GM23338 (cell line): ENCODE measurements at regions not wholly inside any gene's neighbourhood (a gene's known extent, or its start where the extent isn't known, plus 50 kb on each side); places are given as distances from the start of the nearest gene placed in this dataset.

ENCODE experiments used
- EZH2phosphoT487 ChIP-seq: fragments of 200-600 bp; sonication (generic); IDR thresholded peaks from one replicate; pipeline ENCODE4 v1.8.1; 2018; ENCODE audit warnings: antibody characterized with exemption; ENCODE audit not compliant: unreplicated experiment
- TF ChIP-seq, protein P1 (sequence below): IDR thresholded peaks from one replicate; pipeline ENCODE4 v1.6.1; 2018; ENCODE audit warnings: antibody characterized with exemption; ENCODE audit not compliant: unreplicated experiment
- TF ChIP-seq, protein P2 (sequence below), 2 experiments: fragments of 200-600 bp in 1 of 2; sonication (generic) in 1 of 2; conservative IDR thresholded peaks; 2 replicates each; pipeline versions ENCODE4 v1.5.1 to v1.6.1; 2016 to 2017; ENCODE audit warnings: antibody characterized with exemption in 2 of 2, low read depth in 2 of 2, mild to moderate bottlenecking in 2 of 2, moderate library complexity in 1 of 2

DNA sequence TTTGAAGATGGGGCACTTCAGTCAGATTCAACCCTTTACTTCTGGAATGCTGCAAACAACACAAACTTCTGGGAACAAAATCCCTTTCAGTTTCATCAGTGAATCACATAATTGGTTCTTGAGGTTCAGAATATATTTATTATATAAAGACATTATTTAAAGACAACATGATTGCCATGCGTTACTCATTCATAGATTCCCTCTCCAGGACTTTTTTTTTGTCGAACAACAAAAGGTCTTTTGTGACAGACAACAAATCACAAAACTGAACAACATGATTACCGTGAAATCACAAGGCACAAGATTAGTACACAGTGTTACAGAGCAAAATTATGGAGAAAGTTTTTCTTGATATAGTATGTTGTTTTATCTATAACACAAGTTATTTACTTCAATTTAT is 1815.0 kb downstream of the NCAM2 start:
- no peak for TF ChIP-seq EZH2phosphoT487
- TF ChIP-seq, protein P1, sequence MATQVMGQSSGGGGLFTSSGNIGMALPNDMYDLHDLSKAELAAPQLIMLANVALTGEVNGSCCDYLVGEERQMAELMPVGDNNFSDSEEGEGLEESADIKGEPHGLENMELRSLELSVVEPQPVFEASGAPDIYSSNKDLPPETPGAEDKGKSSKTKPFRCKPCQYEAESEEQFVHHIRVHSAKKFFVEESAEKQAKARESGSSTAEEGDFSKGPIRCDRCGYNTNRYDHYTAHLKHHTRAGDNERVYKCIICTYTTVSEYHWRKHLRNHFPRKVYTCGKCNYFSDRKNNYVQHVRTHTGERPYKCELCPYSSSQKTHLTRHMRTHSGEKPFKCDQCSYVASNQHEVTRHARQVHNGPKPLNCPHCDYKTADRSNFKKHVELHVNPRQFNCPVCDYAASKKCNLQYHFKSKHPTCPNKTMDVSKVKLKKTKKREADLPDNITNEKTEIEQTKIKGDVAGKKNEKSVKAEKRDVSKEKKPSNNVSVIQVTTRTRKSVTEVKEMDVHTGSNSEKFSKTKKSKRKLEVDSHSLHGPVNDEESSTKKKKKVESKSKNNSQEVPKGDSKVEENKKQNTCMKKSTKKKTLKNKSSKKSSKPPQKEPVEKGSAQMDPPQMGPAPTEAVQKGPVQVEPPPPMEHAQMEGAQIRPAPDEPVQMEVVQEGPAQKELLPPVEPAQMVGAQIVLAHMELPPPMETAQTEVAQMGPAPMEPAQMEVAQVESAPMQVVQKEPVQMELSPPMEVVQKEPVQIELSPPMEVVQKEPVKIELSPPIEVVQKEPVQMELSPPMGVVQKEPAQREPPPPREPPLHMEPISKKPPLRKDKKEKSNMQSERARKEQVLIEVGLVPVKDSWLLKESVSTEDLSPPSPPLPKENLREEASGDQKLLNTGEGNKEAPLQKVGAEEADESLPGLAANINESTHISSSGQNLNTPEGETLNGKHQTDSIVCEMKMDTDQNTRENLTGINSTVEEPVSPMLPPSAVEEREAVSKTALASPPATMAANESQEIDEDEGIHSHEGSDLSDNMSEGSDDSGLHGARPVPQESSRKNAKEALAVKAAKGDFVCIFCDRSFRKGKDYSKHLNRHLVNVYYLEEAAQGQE = no peak
- TF ChIP-seq, protein P2, sequence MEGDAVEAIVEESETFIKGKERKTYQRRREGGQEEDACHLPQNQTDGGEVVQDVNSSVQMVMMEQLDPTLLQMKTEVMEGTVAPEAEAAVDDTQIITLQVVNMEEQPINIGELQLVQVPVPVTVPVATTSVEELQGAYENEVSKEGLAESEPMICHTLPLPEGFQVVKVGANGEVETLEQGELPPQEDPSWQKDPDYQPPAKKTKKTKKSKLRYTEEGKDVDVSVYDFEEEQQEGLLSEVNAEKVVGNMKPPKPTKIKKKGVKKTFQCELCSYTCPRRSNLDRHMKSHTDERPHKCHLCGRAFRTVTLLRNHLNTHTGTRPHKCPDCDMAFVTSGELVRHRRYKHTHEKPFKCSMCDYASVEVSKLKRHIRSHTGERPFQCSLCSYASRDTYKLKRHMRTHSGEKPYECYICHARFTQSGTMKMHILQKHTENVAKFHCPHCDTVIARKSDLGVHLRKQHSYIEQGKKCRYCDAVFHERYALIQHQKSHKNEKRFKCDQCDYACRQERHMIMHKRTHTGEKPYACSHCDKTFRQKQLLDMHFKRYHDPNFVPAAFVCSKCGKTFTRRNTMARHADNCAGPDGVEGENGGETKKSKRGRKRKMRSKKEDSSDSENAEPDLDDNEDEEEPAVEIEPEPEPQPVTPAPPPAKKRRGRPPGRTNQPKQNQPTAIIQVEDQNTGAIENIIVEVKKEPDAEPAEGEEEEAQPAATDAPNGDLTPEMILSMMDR (conservative IDR thresholded peaks at IDR 0.05; ENCODE audit: low read depth in 2 of 2) = no peak
